ENCODE measurements at regions not wholly inside any gene's neighbourhood (a gene's known extent, or its start where the extent isn't known, plus 50 kb on each side); places are given as distances from the start of the nearest gene placed in this dataset.

GRCh38 chr4:112058433-112058832, 86.8 kb upstream of the FAM241A start:
- TF ChIP-seq CTCF (IDR thresholded peaks at IDR 0.05) (no peak), POLR2A (IDR thresholded peaks at IDR 0.05) (no peak), POLR2AphosphoS5 (IDR thresholded peaks at IDR 0.05) (no peak)
